ENCODE measurements at regions not wholly inside any gene's neighbourhood (a gene's known extent, or its start where the extent isn't known, plus 50 kb on each side); places are given as distances from the start of the nearest gene placed in this dataset.

GRCh38 chr12:68537571-68537970 lies 73.1 kb upstream of the RAP1B start:
- TF ChIP-seq CTCF (conservative IDR thresholded peaks at IDR 0.05) = no peak
- TF ChIP-seq ZFX (IDR thresholded peaks at IDR 0.05) = no peak

All from C4-2B (cell line).